ENCODE measurements at regions not wholly inside any gene's neighbourhood (a gene's known extent, or its start where the extent isn't known, plus 50 kb on each side); places are given as distances from the start of the nearest gene placed in this dataset.

GRCh38 chr11:95345651-95346050, 114.6 kb upstream of the SESN3 start:
- no peak for TF ChIP-seq CTCF (conservative IDR thresholded peaks at IDR 0.05)
- TF ChIP-seq ZFX (IDR thresholded peaks at IDR 0.05) = no peak

All from C4-2B (cell line).